Prostate gland (tissue), 2 donors: ENCODE measurements at regions not wholly inside any gene's neighbourhood (a gene's known extent, or its start where the extent isn't known, plus 50 kb on each side); places are given as distances from the start of the nearest gene placed in this dataset.

Source experiments
- DNase-seq: peaks from one replicate; pipeline ENCODE4 v3.0.0-alpha.2; 2019; ENCODE audit warnings: low spot score
- H3K27ac ChIP-seq, 2 donors: fragments of 200-600 bp; sonication (generic); 2 replicates each; pipeline ENCODE4 v1.5.1; 2017 to 2019
- H3K27me3 ChIP-seq: fragments of 200-600 bp; sonication (generic); replicated peaks from 2 replicates; pipeline ENCODE4 v1.5.1; 2019; ENCODE audit not compliant: insufficient read depth
- H3K36me3 ChIP-seq, 2 donors: fragments of 200-600 bp; sonication (generic); 1 replicate in 1 of 2; 2 replicates in 1 of 2; pipeline versions ENCODE4 v1.5.1 to v1.8.1; 2017 to 2019
- H3K4me1 ChIP-seq: fragments of 200-600 bp; sonication (generic); replicated peaks from 2 replicates; pipeline ENCODE4 v1.5.1; 2019
- H3K4me3 ChIP-seq, 2 donors: fragments of 200-600 bp; sonication (generic); 2 replicates each; pipeline ENCODE4 v1.5.1; 2017 to 2019
- H3K9me3 ChIP-seq: fragments of 200-600 bp; sonication (generic); 2 replicates; pipeline ENCODE4 v1.5.1; 2017
- POLR2A ChIP-seq: fragments of 450-650 bp; IDR thresholded peaks from one replicate; pipeline ENCODE4 v1.6.1; 2016; ENCODE audit warnings: antibody characterized with exemption, mild to moderate bottlenecking
- POLR2AphosphoS5 ChIP-seq: sonication (generic); formaldehyde crosslinking; IDR thresholded peaks from one replicate; pipeline ENCODE4 v1.6.1; 2017; ENCODE audit warnings: antibody characterized with exemption
- WGBS: methylation state at CpG from one replicate; pipeline ENCODE4 v1.1.5; 2018; 5-methylcytosine and 5-hydroxymethylcytosine counted together
- intact Hi-C: fragments of 100-400 bp; cut with DNase I; formaldehyde crosslinking; loops from one replicate; pipeline ENCODE4 v1.14.2; 2022
- TF ChIP-seq, protein P1 (sequence below), 4 experiments: fragments of 200-600 bp in 2 of 4; fragments of 450-650 bp in 2 of 4; sonication (generic) in 2 of 4; IDR thresholded peaks; 1 replicate in 3 of 4; 2 replicates in 1 of 4; pipeline ENCODE4 v1.5.1; 2016 to 2019; ENCODE audit warnings: antibody characterized with exemption in 4 of 4, mild to moderate bottlenecking in 2 of 4, moderate library complexity in 2 of 4

DNA sequence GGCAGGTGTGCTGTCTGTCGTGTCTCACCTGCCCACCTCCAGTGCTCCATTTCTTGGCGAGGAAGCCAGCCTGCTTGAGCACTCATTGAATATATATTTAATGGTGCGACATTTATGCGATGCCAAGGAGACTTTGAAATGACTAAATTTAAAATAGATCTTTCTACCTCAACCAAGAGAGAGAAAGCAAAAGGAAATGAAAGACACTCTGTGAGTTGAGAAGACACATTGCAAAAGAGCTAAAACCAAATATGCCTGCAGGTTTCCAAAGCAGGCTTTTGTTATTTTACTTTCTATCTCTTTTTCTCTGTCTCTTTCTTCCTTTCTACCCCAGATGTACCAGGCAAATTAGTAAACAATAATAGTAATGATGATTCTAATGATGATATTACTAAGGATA, 53.6 kb upstream of the AOAH start:
- intact Hi-C loops = no loop called here
- TF ChIP-seq POLR2AphosphoS5 (no peak), POLR2A (no peak)
- TF ChIP-seq, protein P1, sequence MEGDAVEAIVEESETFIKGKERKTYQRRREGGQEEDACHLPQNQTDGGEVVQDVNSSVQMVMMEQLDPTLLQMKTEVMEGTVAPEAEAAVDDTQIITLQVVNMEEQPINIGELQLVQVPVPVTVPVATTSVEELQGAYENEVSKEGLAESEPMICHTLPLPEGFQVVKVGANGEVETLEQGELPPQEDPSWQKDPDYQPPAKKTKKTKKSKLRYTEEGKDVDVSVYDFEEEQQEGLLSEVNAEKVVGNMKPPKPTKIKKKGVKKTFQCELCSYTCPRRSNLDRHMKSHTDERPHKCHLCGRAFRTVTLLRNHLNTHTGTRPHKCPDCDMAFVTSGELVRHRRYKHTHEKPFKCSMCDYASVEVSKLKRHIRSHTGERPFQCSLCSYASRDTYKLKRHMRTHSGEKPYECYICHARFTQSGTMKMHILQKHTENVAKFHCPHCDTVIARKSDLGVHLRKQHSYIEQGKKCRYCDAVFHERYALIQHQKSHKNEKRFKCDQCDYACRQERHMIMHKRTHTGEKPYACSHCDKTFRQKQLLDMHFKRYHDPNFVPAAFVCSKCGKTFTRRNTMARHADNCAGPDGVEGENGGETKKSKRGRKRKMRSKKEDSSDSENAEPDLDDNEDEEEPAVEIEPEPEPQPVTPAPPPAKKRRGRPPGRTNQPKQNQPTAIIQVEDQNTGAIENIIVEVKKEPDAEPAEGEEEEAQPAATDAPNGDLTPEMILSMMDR (IDR thresholded peaks at IDR 0.05) = no peak
- Histone ChIP-seq H3K27me3 (no peaks in the 10 kb centered on the region), H3K9me3 (no peaks in the 10 kb centered on the region), H3K27ac (no peak overlapping the region), H3K4me1 (no peaks in the 10 kb centered on the region), H3K4me3 (no peak overlapping the region), H3K36me3 (no peaks in the 10 kb centered on the region)
- 86% methylated on average over 4 of the region's 4 CpGs for WGBS
- no peak for DNase-seq

DNA sequence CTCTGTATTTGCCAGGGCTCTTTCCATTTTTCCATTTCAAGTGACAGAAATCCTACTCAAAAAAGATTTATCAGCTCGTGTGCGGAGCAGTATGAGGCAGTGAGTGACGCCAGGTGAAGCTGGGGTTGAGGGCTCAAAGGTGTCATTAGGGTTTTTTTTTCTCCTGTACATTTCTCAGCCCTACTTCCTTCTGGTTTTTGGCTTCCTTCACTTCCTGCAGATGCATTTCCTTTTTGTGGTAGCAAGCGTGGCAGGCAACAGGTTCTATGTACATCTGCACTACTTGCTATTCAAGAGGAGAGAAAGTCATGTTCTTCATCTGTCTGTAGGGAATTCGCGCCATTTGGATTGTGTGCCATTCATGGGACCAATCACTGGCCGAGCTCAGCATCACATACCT, 52.8 kb upstream of the AOAH start:
- Histone ChIP-seq H3K9me3 (no peaks in the 10 kb centered on the region), H3K4me3 (no peak overlapping the region), H3K36me3 (no peaks in the 10 kb centered on the region), H3K27ac (no peak overlapping the region), H3K27me3 (no peaks in the 10 kb centered on the region), H3K4me1 (no peaks in the 10 kb centered on the region)
- 81% methylated on average over 7 of the region's 7 CpGs for WGBS
- intact Hi-C loops = no loop called here
- TF ChIP-seq, protein P1 (IDR thresholded peaks at IDR 0.05) = no peak
- TF ChIP-seq POLR2AphosphoS5 = no peak
- TF ChIP-seq POLR2A = no peak
- DNase-seq = no peak

DNA sequence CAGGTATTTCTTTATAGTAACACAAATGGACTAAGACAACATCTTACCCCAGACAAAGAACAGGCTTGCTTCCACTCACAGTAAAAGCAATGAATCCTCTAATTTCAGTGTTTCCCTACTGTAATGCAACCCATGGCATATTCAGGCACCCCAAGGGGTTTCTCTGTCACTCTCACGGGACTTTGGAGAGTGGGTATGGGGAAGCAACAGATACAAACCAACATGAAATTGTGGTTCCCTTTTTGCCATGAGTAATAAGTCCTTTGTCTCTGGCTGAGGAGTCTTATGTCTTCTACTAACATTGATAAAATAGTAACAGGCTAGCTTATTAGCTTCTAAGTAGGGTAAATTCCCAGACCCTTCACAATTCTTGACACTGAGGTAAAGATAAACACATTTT, 51.4 kb upstream of the AOAH start:
- TF ChIP-seq POLR2AphosphoS5 (no peak), POLR2A (no peak)
- TF ChIP-seq, protein P1 (IDR thresholded peaks at IDR 0.05) = no peak
- no peaks in the 10 kb centered on the region for H3K9me3 ChIP-seq
- WGBS = 89% methylated on average over 1 of the region's 1 CpG
- no peak overlapping the region for H3K27ac ChIP-seq
- no peaks in the 10 kb centered on the region for H3K36me3 ChIP-seq
- intact Hi-C loops = no loop called here
- H3K27me3 ChIP-seq = no peaks in the 10 kb centered on the region
- H3K4me3 ChIP-seq = no peak overlapping the region
- H3K4me1 ChIP-seq = no peaks in the 10 kb centered on the region
- no peak for DNase-seq

DNA sequence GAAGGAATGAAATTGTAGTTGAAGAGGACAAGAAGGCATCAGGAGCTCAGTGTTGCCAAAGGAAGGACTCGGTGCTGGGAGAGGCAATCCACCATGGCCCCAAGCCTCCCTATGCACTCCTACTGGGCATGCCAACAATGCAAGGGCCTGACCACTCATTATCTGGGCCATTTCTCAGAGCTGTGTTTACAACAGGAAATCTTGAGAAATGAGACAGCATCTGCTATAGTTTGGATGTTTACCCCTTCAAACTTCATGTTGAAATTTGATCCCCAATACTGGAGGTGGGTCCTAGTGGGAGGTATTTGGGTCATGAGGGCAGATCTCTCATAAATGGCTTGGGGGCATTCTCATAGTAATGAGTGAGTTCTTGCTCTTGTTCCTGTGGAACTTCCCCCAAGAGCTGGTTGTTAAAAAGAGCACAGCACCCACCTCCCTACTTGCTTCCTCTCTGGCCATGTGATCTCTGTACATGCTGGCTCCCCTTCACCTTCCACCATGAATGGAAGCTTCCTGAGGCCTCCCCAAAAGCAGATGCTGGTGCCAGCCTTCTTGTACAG, 50.8 kb upstream of the AOAH start:
- Histone ChIP-seq H3K9me3 (no peaks in the 10 kb centered on the region), H3K4me1 (no peaks in the 10 kb centered on the region), H3K36me3 (no peaks in the 10 kb centered on the region), H3K27me3 (no peaks in the 10 kb centered on the region), H3K4me3 (no peak overlapping the region), H3K27ac (no peak overlapping the region)
- 89% methylated on average over 1 of the region's 1 CpG for WGBS
- intact Hi-C loops = no loop called here
- TF ChIP-seq POLR2A (no peak), POLR2AphosphoS5 (no peak)
- TF ChIP-seq, protein P1 (IDR thresholded peaks at IDR 0.05) = no peak
- DNase-seq = no peak
